Stimulated activated CD8-positive, alpha-beta memory T cell treated with anti-CD3 and anti-CD28 coated beads, Interleukin-2, amount 100 ng/mL, for 48 hours (primary cell): ENCODE measurements at regions not wholly inside any gene's neighbourhood (a gene's known extent, or its start where the extent isn't known, plus 50 kb on each side); places are given as distances from the start of the nearest gene placed in this dataset.
"Not testable (repeated sequence)": the region's sequence is repeated elsewhere in the genome, so short reads cannot be mapped to it uniquely, and the experiment has no call there.

Experiments used
- DNase-seq, 2 donors: peaks; one replicate each; pipeline ENCODE4 v3.0.0-alpha.2; 2020; ENCODE audit warnings: low read depth in 2 of 2

- DNase-seq, result no peak
Measured at GRCh38 chr4:38378478-38378877, 285.5 kb upstream of the KLF3 start.

- DNase-seq, result no peak
Measured at GRCh38 chr4:38381788-38382187, 282.2 kb upstream of the KLF3 start.

- no peak for DNase-seq
Measured at GRCh38 chr4:38382520-38382919, 281.5 kb upstream of the KLF3 start.

GRCh38 chr4:38383646-38384121 is 280.3 kb upstream of the KLF3 start:
- DNase-seq, result no peak

DNA sequence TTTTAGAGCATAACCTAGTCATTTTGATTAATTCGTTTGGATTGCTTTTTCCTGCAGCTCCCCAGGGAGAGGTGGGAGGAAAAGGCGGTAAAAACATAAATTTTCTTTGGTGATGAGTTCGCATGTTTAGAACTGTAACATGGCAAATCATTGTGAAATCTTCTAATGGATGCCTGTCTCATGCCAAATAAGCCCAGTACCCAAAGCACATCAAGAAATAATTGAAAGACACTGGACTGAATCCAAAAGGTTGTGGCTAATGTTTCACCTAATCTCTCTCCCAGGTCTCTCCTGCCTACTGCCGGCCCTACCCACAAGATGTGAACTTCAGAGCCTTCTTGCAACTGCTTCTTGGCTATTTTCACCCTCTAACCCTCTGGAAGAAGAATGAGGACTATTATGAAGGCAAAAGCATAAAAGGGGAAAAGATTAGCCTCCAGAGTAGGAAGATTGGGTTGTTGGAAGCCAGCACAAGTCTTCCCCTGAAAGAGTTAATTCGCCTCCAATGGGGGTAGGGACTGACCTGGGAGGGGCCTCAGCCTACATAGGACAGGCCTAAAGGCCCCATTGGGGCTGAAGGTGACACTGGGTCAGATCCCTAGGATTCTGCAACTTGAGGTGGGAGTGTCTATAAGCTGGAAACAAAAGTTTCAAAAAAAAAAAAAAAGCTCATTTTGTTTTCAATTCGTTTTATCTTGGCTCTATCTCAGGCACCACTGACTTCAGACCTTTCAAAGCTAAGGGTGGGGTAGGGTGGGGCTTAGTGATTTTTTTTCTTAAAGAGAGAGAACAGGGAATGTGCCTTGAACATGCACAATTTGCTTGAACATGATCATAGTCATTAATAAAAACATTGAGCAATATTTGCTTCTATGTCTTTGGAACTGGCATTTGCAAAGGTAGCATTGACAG is 278.6 kb upstream of the KLF3 start:
- no peak for DNase-seq

- DNase-seq, result no peak
Measured at GRCh38 chr4:38386005-38386551, 277.9 kb upstream of the KLF3 start.

DNA sequence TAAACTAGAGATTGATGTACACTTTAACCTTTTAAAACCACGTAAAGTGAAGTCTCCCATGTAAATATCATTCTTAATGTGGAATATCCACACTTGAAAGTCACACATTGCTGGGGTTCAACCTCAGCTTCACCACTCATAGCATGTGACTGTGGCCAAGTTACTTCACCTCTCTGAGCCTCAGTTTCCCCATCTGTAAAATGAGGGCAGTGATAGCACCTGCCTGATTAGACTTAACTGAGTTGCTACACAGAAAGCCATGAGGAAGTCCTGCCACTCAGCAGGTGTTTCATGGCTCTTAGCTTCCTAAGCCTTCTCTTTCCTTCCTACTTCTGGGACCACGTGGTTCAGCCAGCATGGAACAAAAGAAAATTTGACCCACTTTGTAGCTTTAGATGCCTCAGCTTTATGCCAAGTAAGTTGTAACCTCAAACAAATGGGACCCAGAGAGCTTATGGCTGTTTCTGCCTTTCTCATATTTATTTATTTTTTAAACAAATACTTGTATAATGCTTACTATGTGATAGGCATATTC is 277.3 kb upstream of the KLF3 start:
- no peak for DNase-seq

GRCh38 chr4:38387348-38387747 is 276.7 kb upstream of the KLF3 start:
- DNase-seq, result no peak

DNA sequence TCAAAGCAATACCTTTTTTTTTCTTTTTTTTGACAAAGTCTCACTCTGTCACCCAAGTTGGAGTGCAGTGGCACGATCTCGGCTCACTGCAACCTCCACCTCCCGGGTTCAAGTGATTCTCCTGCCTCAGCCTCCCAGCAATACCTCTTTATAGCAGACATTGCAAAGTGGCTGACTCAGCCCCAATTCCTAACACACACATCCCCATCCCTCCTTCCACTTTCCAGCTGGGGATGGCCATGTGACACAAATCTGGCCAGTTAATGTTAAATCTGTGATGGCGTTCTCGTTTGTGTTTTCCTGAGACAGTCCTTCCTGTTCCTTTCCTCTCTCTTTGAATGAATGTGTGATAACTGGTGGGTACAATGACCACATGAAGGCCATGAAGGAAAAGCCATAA is 276.2 kb upstream of the KLF3 start:
- DNase-seq, result no peak

- not testable (repeated sequence) for DNase-seq
Measured at GRCh38 chr4:38388907-38389306, 275.1 kb upstream of the KLF3 start.

- DNase-seq, result no peak
Measured at GRCh38 chr4:38390969-38391545, 272.9 kb upstream of the KLF3 start.

GRCh38 chr4:38392223-38392855 is 271.7 kb upstream of the KLF3 start:
- no peak for DNase-seq

DNA sequence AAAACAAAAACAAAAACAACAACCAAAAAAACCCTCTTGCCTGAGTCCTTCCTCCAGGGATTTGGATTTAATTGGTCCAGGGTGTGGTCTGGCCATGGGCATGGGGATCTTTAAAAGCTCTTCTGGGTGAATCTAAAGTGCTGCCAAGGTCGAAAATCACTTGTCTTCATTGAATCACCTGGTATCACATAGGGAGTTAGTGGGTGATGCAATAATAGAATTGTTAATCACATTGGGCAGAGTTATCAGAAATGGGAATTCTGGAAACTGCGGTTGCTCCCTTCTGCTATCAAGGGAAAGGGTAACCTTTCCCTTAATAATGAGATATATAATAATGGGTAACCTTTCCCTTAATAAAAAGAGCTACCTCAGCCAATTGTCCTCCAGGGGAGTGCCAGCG is 267.9 kb upstream of the KLF3 start:
- no peak for DNase-seq

GRCh38 chr4:38396845-38397547 is 267.0 kb upstream of the KLF3 start:
- DNase-seq, result no peak

GRCh38 chr4:38400946-38401345 is 263.1 kb upstream of the KLF3 start:
- DNase-seq, result no peak

DNA sequence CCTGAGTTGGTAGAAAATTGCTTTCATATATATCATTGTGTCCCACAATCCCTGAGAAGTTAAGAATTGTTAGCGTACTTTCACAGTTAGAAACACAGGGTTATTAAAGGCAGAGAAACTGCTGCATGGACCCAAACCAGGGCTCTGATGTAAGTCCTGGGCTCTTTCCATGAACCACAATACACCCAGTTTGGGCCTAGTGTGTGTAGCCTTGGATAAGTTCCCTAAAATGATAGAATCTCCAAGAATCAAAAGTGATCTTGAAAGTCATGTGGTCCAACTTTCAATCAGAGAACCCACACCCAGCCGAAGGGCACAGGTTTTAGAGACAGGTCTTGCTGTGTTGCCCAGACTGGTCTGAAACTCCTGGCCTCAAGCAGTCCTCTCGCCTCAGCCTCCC is 257.8 kb upstream of the KLF3 start:
- no peak for DNase-seq

DNA sequence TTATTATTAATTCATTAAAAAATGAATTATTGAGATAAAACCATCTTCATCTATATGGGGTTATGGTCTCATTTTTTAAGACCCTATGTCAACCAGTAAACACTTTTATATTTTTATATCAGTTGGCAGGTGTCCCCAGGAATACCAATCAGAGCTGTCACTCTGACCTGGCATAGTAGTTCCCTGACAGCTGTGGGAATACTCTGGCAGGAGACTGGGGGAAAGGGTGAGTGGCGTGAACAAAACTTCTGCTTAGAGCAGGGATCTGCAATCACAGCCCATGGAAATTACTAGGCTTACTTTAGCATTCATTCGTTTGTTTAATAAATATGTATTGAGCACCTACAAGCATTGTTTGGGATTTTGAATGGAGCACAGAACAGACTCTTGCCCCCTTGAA is 254.1 kb upstream of the KLF3 start:
- DNase-seq, result no peak

- no peak for DNase-seq
Measured at GRCh38 chr4:38411092-38411491, 252.9 kb upstream of the KLF3 start.

- DNase-seq, result no peak
Measured at GRCh38 chr4:38411981-38412536, 251.9 kb upstream of the KLF3 start.

GRCh38 chr4:38413524-38414341 is 250.3 kb upstream of the KLF3 start:
- no peak for DNase-seq
